ENCODE measurements at regions not wholly inside any gene's neighbourhood (a gene's known extent, or its start where the extent isn't known, plus 50 kb on each side); places are given as distances from the start of the nearest gene placed in this dataset.

DNA sequence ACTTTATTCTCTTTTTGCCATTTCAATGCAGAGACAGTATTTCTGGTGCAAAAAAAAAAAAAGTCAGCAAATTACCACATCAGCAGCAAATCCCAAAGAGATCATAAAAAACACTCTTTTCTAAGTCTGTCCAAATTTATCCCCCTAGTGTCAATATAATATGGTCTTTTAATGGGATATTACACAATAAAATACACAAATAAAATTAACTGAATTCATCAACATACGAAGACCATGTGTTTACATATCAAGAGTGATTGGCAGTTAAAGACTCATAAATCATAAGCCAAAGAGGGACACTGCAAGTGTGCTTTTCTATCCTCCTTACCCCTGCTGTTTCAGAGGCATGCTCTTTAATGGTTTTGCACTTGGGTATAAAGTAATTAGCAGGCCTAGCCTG lies 340.2 kb upstream of the DKK2 start:
- TF ChIP-seq EGR1 (IDR thresholded peaks at IDR 0.05; ENCODE audit: low read depth) (no peak), POLR2AphosphoS5 (IDR thresholded peaks at IDR 0.05; ENCODE audit: low read depth, low read length) (no peak), POLR2A (IDR thresholded peaks at IDR 0.05; ENCODE audit: borderline replicate concordance, extremely low read depth, insufficient read depth, insufficient read length) (no peak), CEBPB (IDR thresholded peaks at IDR 0.05; ENCODE audit: low read depth) (no peak), TCF7L2 (IDR thresholded peaks at IDR 0.05; ENCODE audit: borderline replicate concordance, extremely low read depth, insufficient read depth, insufficient read length) (no peak), RAD21 (IDR thresholded peaks at IDR 0.05; ENCODE audit: low read depth) (no peak), EZH2 (IDR thresholded peaks at IDR 0.05) (no peak), SIN3A (IDR thresholded peaks at IDR 0.05; ENCODE audit: low read depth) (no peak)
- TF ChIP-seq, protein P1, sequence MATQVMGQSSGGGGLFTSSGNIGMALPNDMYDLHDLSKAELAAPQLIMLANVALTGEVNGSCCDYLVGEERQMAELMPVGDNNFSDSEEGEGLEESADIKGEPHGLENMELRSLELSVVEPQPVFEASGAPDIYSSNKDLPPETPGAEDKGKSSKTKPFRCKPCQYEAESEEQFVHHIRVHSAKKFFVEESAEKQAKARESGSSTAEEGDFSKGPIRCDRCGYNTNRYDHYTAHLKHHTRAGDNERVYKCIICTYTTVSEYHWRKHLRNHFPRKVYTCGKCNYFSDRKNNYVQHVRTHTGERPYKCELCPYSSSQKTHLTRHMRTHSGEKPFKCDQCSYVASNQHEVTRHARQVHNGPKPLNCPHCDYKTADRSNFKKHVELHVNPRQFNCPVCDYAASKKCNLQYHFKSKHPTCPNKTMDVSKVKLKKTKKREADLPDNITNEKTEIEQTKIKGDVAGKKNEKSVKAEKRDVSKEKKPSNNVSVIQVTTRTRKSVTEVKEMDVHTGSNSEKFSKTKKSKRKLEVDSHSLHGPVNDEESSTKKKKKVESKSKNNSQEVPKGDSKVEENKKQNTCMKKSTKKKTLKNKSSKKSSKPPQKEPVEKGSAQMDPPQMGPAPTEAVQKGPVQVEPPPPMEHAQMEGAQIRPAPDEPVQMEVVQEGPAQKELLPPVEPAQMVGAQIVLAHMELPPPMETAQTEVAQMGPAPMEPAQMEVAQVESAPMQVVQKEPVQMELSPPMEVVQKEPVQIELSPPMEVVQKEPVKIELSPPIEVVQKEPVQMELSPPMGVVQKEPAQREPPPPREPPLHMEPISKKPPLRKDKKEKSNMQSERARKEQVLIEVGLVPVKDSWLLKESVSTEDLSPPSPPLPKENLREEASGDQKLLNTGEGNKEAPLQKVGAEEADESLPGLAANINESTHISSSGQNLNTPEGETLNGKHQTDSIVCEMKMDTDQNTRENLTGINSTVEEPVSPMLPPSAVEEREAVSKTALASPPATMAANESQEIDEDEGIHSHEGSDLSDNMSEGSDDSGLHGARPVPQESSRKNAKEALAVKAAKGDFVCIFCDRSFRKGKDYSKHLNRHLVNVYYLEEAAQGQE (IDR thresholded peaks at IDR 0.05; ENCODE audit: low read depth): no peak
- TF ChIP-seq, protein P2, sequence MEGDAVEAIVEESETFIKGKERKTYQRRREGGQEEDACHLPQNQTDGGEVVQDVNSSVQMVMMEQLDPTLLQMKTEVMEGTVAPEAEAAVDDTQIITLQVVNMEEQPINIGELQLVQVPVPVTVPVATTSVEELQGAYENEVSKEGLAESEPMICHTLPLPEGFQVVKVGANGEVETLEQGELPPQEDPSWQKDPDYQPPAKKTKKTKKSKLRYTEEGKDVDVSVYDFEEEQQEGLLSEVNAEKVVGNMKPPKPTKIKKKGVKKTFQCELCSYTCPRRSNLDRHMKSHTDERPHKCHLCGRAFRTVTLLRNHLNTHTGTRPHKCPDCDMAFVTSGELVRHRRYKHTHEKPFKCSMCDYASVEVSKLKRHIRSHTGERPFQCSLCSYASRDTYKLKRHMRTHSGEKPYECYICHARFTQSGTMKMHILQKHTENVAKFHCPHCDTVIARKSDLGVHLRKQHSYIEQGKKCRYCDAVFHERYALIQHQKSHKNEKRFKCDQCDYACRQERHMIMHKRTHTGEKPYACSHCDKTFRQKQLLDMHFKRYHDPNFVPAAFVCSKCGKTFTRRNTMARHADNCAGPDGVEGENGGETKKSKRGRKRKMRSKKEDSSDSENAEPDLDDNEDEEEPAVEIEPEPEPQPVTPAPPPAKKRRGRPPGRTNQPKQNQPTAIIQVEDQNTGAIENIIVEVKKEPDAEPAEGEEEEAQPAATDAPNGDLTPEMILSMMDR (IDR thresholded peaks at IDR 0.05 in 2 of 3, conservative IDR thresholded peaks at IDR 0.05 in 1 of 3; ENCODE audit: borderline replicate concordance in 1 of 3, insufficient read depth in 1 of 3, low read depth in 2 of 3, low read length in 2 of 3): no peak
- TF ChIP-seq, protein P3, sequence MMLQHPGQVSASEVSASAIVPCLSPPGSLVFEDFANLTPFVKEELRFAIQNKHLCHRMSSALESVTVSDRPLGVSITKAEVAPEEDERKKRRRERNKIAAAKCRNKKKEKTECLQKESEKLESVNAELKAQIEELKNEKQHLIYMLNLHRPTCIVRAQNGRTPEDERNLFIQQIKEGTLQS (IDR thresholded peaks at IDR 0.05): no peak
